BE2C (cell line): ENCODE measurements at regions not wholly inside any gene's neighbourhood (a gene's known extent, or its start where the extent isn't known, plus 50 kb on each side); places are given as distances from the start of the nearest gene placed in this dataset.

Experiments
- DNase-seq: peaks from one replicate; pipeline ENCODE4 v3.0.0-alpha.2; 2020
- H3K27me3 ChIP-seq: fragments of 250-450 bp; sonication (Bioruptor Pico); 2 replicates; pipeline ENCODE4 v1.5.1; 2020; ENCODE audit warnings: mild to moderate bottlenecking
- H3K36me3 ChIP-seq: fragments of 250-450 bp; sonication (Bioruptor Pico); 2 replicates; pipeline ENCODE4 v1.5.1; 2020; ENCODE audit warnings: mild to moderate bottlenecking
- H3K4me1 ChIP-seq: fragments of 250-450 bp; sonication (Bioruptor Pico); 2 replicates; pipeline ENCODE4 v1.5.1; 2020
- H3K4me3 ChIP-seq: 2 replicates; pipeline ENCODE4 v1.5.1; 2011; ENCODE audit warnings: low read depth, low read length
- H3K9me3 ChIP-seq: fragments of 250-450 bp; sonication (Bioruptor Pico); 2 replicates; pipeline ENCODE4 v1.5.1; 2020
- CTCF ChIP-seq: IDR thresholded peaks from 2 replicates; pipeline ENCODE4 v1.5.1; 2012; ENCODE audit warnings: mild to moderate bottlenecking, low read depth, low read length

- Histone ChIP-seq H3K36me3 (no peaks in the 10 kb centered on the region), H3K4me1 (no peaks in the 10 kb centered on the region), H3K27me3 (no peaks in the 10 kb centered on the region), H3K4me3 (no peak overlapping the region), H3K9me3 (no peaks in the 10 kb centered on the region)
- DNase-seq = no peak
- no peak for TF ChIP-seq CTCF
These were observed 152.7 kb upstream of the SGCD start for GRCh38 chr5:156174225-156174624.

GRCh38 chr5:156178117-156178516 is 148.8 kb upstream of the SGCD start:
- Histone ChIP-seq H3K27me3 (no peaks in the 10 kb centered on the region), H3K9me3 (no peaks in the 10 kb centered on the region), H3K4me3 (no peak overlapping the region), H3K36me3 (no peaks in the 10 kb centered on the region), H3K4me1 (no peaks in the 10 kb centered on the region)
- no peak for DNase-seq
- TF ChIP-seq CTCF = no peak

GRCh38 chr5:156181656-156182055 is 145.3 kb upstream of the SGCD start:
- Histone ChIP-seq H3K4me1 (no peaks in the 10 kb centered on the region), H3K27me3 (no peaks in the 10 kb centered on the region), H3K4me3 (no peak overlapping the region), H3K9me3 (no peaks in the 10 kb centered on the region), H3K36me3 (no peaks in the 10 kb centered on the region)
- no peak for DNase-seq
- TF ChIP-seq CTCF = no peak

- Histone ChIP-seq H3K27me3 (no peaks in the 10 kb centered on the region), H3K4me1 (no peaks in the 10 kb centered on the region), H3K9me3 (no peaks in the 10 kb centered on the region), H3K4me3 (no peak overlapping the region), H3K36me3 (no peaks in the 10 kb centered on the region)
- no peak for TF ChIP-seq CTCF
- DNase-seq = no peak
These were observed 144.6 kb upstream of the SGCD start for GRCh38 chr5:156182174-156182967.

GRCh38 chr5:156186760-156187159 is 140.2 kb upstream of the SGCD start:
- Histone ChIP-seq H3K4me1 (no peaks in the 10 kb centered on the region), H3K4me3 (no peak overlapping the region), H3K9me3 (no peaks in the 10 kb centered on the region; the same call in none of the 2 replicates), H3K27me3 (no peaks in the 10 kb centered on the region), H3K36me3 (no peaks in the 10 kb centered on the region)
- no peak for TF ChIP-seq CTCF
- DNase-seq = no peak

- Histone ChIP-seq H3K4me3 (no peak overlapping the region), H3K36me3 (no peaks in the 10 kb centered on the region), H3K27me3 (no peaks in the 10 kb centered on the region), H3K4me1 (no peaks in the 10 kb centered on the region), H3K9me3 (no peaks in the 10 kb centered on the region; the same call in none of the 2 replicates)
- no peak for TF ChIP-seq CTCF
- no peak for DNase-seq
These were observed 138.9 kb upstream of the SGCD start for GRCh38 chr5:156188016-156188415.
